ES-I3 (cell line): ENCODE measurements at regions not wholly inside any gene's neighbourhood (a gene's known extent, or its start where the extent isn't known, plus 50 kb on each side); places are given as distances from the start of the nearest gene placed in this dataset.
"Not testable (repeated sequence)": the region's sequence is repeated elsewhere in the genome, so short reads cannot be mapped to it uniquely, and the experiment has no call there.

Source experiments
- H3K36me3 ChIP-seq: 2 replicates; pipeline ENCODE4 v1.6.1; 2013; ENCODE audit warnings: mild to moderate bottlenecking, low read length, control low read depth, moderate library complexity; ENCODE audit not compliant: insufficient read depth
- H3K4me1 ChIP-seq: 2 replicates; pipeline ENCODE4 v1.6.1; 2013; ENCODE audit warnings: mild to moderate bottlenecking, control low read depth, low read length; ENCODE audit not compliant: insufficient read depth
- H3K9ac ChIP-seq: 2 replicates; pipeline ENCODE4 v1.6.1; 2013; ENCODE audit warnings: low read depth, mild to moderate bottlenecking, low read length, moderate library complexity
- H3K9me3 ChIP-seq: 2 replicates; pipeline ENCODE4 v1.6.1; 2013; ENCODE audit warnings: mild to moderate bottlenecking, low read length, moderate library complexity; ENCODE audit not compliant: control insufficient read depth, insufficient read depth

DNA sequence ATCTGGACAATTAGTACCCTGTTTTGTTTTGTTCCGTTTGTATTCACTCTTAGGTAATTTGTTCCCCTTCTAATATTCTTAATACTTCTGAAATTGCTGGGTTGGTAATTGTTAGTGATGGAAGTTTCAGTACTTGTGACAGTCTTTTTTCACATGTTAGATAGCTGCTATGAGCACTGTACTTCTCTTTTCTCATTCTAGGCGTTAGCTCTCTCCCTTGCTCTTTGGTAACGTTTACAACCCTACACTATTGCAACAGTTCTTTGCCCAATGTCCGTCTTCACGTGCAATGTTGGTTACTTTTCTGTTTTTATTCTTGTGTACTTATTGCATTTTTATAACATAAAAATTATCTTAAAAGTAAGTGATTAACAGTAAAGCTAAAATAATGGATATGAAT lies 1509.0 kb downstream of the MAT2B start:
- Histone ChIP-seq H3K4me1 (no peaks in the 10 kb centered on the region), H3K9ac (no peak overlapping the region), H3K9me3 (no peaks in the 10 kb centered on the region), H3K36me3 (no peaks in the 10 kb centered on the region)

- Histone ChIP-seq H3K4me1 (no peaks in the 10 kb centered on the region), H3K9ac (no peak overlapping the region), H3K9me3 (no peaks in the 10 kb centered on the region), H3K36me3 (no peaks in the 10 kb centered on the region)
These were observed 1509.7 kb downstream of the MAT2B start for GRCh38 chr5:165015126-165015525.

- H3K9me3 ChIP-seq = no peaks in the 10 kb centered on the region
- H3K4me1 ChIP-seq = no peaks in the 10 kb centered on the region
- no peak overlapping the region for H3K9ac ChIP-seq
- H3K36me3 ChIP-seq = no peaks in the 10 kb centered on the region
These were observed 1510.1 kb downstream of the MAT2B start for GRCh38 chr5:165015547-165015946.

DNA sequence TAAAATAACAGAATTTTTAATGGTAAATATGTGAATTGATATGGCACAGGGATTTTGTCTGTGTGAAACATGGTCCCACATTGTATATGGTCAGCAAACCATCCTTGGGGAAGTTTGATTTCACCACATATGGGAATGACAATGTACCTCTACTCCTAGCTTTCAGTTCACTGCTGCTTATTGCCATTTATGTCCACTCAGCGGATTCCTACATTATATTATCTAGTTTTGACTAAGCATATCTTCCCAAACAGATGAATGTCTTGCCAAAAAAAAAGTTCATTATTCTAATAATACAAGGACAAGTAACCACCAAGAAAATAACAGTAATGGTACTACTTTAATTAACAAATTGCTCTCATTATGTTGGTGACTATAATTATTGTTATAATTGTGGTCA lies 1521.6 kb downstream of the MAT2B start:
- Histone ChIP-seq H3K9me3 (no peaks in the 10 kb centered on the region), H3K4me1 (no peaks in the 10 kb centered on the region), H3K36me3 (no peaks in the 10 kb centered on the region), H3K9ac (no peak overlapping the region)

GRCh38 chr5:165028356-165028755 lies 1522.9 kb downstream of the MAT2B start:
- Histone ChIP-seq H3K9me3 (no peaks in the 10 kb centered on the region), H3K4me1 (no peaks in the 10 kb centered on the region), H3K9ac (no peak overlapping the region), H3K36me3 (no peaks in the 10 kb centered on the region)

DNA sequence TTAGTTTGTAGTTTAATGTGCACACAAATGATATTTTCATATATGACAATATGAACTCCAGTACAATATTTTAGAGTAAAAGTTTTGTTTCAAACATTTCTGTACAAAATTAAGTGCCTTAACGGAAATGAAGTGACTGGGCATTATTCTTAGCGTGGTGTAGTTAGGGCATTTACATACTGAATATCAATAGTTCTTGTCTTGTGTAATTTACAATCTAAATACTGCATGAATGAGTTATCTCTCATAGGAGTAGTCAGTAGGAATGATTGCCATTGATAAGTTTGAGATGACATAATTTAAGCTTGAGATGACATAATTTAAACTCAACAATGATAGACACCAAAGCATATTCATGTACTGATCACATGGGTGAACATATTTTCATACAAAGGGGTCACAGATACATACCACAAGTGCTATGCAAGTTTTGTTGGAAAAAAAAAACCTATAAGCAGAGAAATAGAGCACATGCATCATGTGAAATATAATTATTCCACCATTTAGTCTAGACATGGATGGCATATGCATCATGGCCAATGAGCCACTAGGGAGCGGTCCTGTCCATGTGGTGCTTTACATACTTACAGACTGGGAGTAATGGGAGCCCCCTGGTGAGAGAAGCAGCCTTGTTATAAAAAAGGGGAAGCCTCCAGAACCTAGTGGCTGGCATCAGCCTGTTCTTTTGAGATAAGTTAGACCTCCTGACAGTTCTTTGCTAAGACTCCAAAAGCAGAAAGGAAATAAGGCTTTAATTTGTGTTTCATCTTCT lies 1523.9 kb downstream of the MAT2B start:
- Histone ChIP-seq H3K36me3 (no peaks in the 10 kb centered on the region), H3K4me1 (no peaks in the 10 kb centered on the region), H3K9ac (no peak overlapping the region), H3K9me3 (no peaks in the 10 kb centered on the region)

- H3K36me3 ChIP-seq = no peaks in the 10 kb centered on the region
- no peaks in the 10 kb centered on the region for H3K9me3 ChIP-seq
- no peak overlapping the region for H3K9ac ChIP-seq
- no peaks in the 10 kb centered on the region for H3K4me1 ChIP-seq
These were observed 1525.6 kb downstream of the MAT2B start for GRCh38 chr5:165030971-165031370.

DNA sequence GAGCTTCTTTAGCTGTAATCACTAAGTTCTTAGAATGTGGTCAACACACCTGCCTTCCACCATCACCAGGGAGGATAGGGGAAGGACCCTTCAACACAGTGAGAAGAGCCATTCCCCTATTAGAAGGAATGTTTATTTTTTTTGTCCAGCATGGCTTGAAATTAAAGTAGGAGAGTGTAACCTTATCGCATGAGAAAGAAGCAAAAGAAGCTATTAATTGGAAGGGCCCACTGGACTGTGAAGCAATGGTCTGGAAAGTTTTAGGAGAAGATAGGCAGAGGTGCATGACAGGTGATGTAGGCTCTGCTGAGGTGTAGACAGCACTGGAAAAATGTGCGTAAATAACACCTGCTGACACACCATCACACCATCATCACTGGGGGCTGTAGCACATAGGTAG lies 1526.0 kb downstream of the MAT2B start:
- no peaks in the 10 kb centered on the region for H3K36me3 ChIP-seq
- no peaks in the 10 kb centered on the region for H3K9me3 ChIP-seq

DNA sequence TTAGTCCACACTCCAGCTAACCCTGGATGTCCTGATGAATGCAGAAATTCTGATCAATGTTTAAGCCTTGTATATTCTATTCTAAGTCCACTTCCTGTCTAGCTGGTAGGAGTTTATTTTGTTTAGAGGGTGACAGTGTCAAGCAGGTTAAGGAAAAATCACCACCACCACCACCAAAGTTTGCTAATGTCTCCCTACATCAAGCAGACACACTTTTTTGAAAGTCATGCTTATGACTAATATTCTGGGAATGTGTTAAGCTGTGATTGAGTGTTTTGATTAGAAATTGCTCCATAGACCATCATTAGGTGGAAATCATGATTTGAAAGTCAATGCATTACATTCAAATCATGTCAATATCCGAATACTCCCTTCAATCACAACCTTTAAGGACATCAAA lies 1530.1 kb downstream of the MAT2B start:
- no peaks in the 10 kb centered on the region for H3K9me3 ChIP-seq
- no peak overlapping the region for H3K9ac ChIP-seq
- H3K4me1 ChIP-seq = no peaks in the 10 kb centered on the region
- no peaks in the 10 kb centered on the region for H3K36me3 ChIP-seq

More for the DNA sequence above, 1526.0 kb downstream of the MAT2B start:
- Histone ChIP-seq H3K9ac (no peak overlapping the region), H3K4me1 (no peaks in the 10 kb centered on the region)

DNA sequence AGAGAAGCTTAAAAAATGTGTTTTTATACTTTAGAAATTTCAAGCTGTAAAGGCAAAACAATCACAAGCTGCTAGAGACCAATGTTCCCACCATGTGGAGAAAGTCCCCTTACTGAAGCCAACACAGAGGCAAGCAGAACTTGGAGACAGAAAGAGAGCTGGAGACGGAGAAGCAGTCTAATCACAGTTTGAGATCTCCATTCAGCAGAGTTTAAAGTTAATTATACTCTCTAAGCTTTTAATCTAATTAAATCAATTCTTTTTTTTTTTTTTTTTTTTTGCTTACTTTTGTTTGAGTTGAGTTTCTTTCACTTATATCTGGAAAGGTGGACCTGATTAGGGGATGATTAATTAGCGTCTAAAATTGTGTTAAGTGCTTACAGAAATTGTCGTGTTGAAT lies 1534.3 kb downstream of the MAT2B start:
- Histone ChIP-seq H3K9me3 (no peaks in the 10 kb centered on the region), H3K36me3 (no peaks in the 10 kb centered on the region), H3K9ac (no peak overlapping the region), H3K4me1 (no peaks in the 10 kb centered on the region)

DNA sequence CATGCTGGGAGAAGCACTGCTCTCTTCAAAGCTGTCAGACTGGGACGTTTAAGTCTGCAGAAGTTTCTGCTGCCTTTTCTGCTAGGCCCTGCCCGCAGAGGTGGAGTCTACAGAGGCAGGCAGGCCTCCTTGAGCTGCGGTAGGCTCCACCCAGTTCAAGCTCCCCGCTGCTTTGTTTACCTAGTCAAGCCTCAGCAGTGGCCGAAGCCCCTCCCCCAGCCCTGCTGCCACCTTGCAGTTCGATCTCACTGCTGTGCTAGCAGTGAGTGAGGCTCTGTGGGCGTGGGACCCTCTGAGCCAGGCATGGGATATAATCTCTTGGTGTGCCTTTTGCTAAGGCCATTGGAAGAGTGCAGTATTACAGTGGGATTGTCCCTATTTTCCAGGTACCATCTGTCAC lies 1540.5 kb downstream of the MAT2B start:
- H3K9ac ChIP-seq, H3K4me1 ChIP-seq, H3K36me3 ChIP-seq, H3K9me3 ChIP-seq: not testable (repeated sequence)

- Histone ChIP-seq H3K36me3 (no peaks in the 10 kb centered on the region), H3K9ac (no peak overlapping the region)
These were observed 1550.1 kb downstream of the MAT2B start for GRCh38 chr5:165055476-165055875.

DNA sequence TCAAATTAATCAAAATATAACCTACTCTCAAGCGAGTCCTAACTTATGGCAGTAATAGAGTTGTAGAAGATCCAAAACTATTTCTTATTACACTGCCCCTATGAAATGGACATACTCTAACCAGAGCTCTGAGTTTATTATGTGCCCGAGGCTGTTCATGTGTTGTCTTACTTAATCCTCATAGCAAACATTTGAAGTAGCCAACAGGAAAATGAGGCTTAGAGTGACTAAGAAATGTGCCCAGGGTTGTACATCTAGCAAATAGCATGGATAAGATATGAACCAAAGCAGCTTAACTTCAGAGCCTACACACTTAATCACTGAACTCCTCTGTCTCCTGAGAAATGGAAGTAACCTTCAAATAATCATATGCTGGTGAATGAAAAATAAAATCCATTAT lies 1551.7 kb downstream of the MAT2B start:
- Histone ChIP-seq H3K9ac (no peak overlapping the region), H3K9me3 (no peaks in the 10 kb centered on the region)

More at GRCh38 chr5:165055476-165055875, 1550.1 kb downstream of the MAT2B start:
- Histone ChIP-seq H3K9me3 (no peaks in the 10 kb centered on the region), H3K4me1 (no peaks in the 10 kb centered on the region)

DNA sequence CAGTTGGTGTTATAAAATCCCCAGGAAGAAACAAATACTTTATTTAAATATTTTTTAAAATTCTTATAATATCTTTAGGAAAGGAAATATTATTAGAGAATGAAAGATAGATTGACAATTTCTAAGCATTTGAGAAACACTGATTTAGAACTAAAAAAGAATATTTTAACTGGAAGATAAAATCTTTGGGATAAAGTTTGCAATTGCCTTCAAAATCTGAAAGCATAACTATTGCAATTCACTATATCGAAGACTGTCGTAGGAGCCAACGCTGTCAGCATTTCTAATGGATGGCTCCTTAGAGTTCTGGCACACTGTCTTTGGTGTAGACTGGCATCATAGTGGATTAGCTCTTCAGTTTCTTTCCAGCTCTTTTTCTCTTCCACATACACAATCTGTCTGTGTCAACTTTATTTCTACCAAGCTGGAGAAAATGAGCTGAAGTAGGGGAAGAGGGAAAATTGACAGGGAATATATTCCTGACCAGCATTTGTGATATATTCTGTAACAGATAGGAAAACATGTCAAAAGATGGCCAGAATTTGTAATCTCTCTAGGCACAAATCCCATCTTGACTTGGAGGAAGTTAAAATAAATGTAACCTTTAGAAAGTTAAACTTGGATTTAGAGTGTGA lies 1561.4 kb downstream of the MAT2B start:
- Histone ChIP-seq H3K4me1 (no peaks in the 10 kb centered on the region), H3K36me3 (no peaks in the 10 kb centered on the region), H3K9me3 (no peaks in the 10 kb centered on the region), H3K9ac (no peak overlapping the region)

More for the DNA sequence above, 1551.7 kb downstream of the MAT2B start:
- Histone ChIP-seq H3K36me3 (no peaks in the 10 kb centered on the region), H3K4me1 (no peaks in the 10 kb centered on the region)

DNA sequence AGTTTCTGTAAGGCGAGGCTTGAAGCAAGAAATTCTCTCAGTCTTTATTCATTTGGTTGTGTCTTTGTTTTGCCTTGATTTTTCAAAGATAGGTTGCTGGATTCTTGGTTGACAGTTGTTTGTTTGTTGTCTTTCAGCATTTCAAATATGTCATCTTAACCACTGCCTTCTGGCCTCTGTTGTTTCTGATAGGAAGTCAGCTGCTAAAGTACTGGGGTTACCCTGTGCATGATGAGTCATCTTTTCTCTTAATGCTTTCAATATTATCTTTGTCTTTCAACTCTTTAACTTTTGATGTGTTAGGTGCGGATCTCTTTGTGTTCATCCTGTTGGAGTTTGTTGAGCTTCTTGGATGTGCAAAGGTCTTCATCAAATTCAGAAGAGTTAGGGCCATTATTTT lies 1571.3 kb downstream of the MAT2B start:
- no peaks in the 10 kb centered on the region for H3K4me1 ChIP-seq
- H3K9ac ChIP-seq = no peak overlapping the region
- no peaks in the 10 kb centered on the region for H3K9me3 ChIP-seq
- H3K36me3 ChIP-seq = no peaks in the 10 kb centered on the region
